HG03064 (cell line): ENCODE measurements at regions not wholly inside any gene's neighbourhood (a gene's known extent, or its start where the extent isn't known, plus 50 kb on each side); places are given as distances from the start of the nearest gene placed in this dataset.
"Not testable (repeated sequence)": the region's sequence is repeated elsewhere in the genome, so short reads cannot be mapped to it uniquely, and the experiment has no call there.

Experiments
- ATAC-seq: cut with Tn5 transposase; IDR thresholded peaks from one replicate; pipeline ENCODE4 v1.9.1; 2021; ENCODE audit warnings: low read depth; ENCODE audit not compliant: unreplicated experiment

GRCh38 chr5:74465724-74466123 lies 174.8 kb downstream of the ENC1 start:
- no peak for ATAC-seq

DNA sequence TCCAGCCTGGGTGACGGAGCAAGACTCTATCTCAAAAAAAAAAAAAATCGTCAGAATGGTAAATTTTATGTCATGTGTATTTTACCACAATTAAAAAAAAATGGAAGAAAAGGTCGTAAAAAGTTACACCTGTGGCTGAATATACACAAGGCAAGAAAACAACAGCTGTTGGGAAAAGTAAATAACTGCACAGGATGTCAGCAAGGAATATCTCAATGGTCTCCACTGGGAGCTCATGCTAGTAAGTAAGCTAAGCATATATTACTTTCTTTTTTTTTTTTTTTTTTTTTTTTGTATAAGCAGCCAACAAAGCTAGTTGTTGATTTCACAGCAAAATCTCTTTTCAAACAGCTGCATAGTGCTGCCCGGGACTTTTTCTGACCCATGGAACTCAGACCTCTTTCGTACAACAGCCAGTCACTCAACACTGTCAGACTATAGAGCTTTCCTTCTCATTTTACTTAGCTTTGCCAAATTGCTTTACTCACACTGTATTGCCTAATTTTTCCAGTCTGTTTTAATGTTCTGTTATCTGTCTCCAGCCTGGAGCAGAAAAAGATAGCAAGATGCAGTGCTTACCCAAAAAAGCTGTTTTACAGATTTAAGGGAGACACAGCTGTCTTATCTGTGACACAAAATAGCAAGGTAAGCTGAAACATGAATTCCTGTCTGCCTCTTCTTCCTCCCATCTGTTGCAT lies 175.9 kb downstream of the ENC1 start:
- ATAC-seq: no peak

DNA sequence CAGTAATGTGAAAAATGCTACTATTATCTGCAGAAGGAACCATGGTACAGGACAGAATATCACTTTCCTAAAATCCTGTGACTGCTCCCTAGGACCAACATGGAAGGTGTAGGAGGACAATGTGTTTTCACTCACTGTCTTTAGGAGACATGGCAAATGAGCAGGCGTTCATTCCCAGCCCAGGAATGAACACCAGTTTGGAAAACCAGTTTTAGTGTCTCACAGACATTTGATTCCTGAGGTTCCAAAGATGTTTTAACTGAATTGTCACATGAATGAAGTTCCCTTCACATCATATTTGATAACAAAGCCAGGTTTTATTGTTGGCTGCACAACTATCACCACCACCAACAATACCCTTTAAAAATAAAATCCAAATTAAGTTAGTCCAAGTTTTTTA lies 178.2 kb downstream of the ENC1 start:
- no peak for ATAC-seq

- no peak for ATAC-seq
Measured at GRCh38 chr5:74461251-74461650, 179.3 kb downstream of the ENC1 start.

DNA sequence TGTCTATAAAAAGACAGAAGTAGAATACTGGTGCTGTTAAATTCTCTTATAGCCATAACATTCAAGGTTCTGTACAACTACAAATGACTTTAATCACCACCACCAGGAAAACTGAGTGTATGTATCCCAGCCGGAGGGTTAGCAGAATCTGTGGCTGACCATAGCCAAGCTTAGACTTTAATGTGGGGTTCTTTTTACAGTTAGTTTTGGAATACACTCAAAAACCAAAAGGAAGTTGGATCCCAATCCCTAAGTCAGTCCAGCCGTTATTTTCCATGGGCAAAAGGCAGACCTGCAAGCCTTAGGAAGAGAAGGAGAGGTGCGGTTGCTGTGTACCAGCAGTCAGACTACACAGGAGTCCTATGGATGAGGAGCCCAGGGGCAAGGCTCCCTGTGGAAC lies 179.8 kb downstream of the ENC1 start:
- ATAC-seq: no peak

DNA sequence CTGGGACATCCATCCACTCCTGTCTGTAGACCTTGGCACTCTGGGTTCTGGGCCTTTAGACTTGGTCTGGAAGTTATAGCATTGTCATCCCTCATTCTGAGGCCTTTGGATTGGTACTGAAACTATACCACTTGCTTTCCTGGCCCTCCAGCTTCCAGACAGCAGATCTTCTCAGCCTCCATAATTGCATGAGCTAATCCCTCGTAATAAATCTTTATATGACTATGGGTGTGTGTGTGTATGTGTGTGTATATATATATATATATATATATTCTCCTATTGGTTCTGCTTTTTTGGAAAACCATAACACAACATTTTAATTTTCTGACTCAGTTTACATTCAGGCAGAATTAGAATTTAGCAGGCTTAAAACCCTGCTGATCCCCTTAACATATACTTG lies 180.5 kb downstream of the ENC1 start:
- ATAC-seq: no peak

DNA sequence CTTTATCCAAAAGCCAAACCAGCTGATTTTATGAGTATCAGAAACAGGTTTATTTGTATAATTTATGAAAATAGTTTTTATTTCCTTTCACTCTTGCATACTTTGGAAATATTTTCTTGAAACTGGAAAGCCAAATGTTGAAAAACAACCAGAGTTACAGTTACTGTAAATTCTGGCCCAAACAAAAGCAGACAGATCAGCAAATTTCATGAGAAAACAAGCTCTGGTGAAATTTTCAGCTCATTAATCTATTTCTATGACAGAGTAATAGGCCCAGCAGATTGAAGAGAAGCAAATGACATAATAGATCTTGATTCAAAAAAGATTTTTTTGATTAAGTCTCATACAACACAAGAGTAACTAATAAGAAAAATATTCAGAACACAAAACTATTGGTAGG lies 182.7 kb downstream of the ENC1 start:
- no peak for ATAC-seq

DNA sequence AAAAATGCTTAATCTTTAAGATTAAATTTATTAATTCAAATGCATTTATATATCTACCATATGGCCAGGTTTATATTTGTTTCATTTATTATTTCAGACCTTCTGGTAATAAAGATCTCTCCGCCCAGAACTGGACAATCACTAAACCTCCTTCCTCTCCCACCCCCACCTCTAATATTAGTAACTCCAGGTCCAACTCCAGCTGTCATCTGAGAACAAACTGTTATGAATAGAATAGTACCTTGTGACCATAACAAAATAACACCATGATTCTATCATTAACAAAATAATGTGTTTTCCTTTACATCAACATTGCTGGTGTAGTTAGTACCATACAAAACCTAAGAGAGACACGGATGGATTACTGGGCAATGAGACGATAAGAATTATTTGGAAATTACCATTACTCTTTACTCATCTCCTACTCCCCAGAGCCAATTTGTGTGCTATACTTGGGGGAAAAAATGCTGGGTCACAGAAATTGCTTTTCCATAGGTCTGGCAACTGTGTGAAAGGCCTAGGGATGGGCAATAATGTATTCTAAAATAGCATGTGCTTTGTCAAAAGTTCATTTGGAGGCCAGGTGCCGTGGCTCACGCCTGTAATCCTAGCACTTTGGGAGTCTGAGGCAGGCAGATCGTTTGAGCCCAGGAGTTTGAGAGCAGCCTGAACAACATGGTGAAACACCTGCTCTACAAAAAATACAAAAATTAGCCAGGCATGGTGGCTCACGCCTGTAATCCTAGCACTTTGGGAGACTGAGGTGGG lies 186.1 kb downstream of the ENC1 start:
- no peak for ATAC-seq

DNA sequence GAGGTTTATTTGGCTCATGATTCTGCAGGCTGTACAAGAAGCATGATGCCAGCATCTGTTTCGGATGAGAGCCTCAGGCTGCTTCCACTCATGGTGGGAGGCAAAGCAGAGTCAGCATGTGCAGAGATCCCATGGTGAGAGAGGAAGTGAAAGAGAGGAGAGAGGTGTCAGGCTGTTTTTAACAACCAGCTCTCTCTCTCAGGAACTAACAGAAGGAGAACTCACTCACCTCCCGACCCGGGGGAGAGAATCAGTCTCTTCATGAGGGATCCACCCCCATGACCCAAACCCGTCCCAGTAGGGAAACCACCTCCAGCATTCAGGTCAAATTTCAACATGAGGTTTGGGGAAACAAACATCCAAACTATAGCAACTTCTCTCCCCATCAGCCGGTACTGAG lies 187.7 kb downstream of the ENC1 start:
- ATAC-seq: no peak

DNA sequence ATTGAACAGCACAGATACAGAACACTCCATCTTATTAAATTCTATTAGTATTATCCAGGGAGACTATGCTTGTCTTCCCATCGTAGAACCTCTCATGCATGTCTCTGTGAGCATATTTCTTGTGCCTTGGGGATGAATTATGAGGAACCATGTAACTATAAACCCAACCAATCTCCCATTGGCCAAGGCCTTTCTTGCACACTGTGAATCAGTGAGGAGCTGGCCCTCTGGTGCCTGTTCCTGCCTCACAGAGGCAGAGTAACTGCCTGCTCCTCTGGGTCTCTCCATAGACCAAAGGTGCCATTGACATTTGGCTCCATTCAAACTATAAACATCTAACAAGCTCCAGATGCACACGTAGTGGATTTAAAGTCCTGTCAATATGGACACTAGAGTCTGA lies 190.4 kb downstream of the ENC1 start:
- ATAC-seq: no peak

DNA sequence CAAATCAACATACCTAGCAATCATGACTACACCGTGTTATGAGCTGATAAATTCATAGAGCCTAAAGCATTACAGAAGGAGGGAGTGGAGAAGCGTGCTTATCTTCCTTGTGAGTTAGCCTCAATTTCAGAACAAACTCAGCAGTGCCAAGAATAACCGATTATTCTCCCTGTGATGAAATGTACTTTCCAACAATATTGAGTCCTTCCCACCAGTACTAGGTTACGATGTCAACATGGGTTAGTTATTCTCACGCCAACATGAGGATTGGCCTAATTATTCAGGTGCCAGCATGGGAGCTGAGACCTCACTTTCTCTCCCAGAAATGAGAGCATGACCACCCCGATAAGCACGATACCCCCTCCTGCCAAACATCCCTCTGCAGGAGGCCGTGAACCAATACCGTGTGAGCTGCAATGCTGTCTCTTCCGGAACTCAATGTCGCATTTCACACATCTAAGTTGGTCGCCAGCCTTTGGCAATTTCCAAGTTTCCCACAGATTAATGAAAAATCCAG lies 193.7 kb downstream of the ENC1 start:
- ATAC-seq: no peak

- no peak for ATAC-seq
Measured at GRCh38 chr5:74442466-74442865, 198.1 kb downstream of the ENC1 start.

DNA sequence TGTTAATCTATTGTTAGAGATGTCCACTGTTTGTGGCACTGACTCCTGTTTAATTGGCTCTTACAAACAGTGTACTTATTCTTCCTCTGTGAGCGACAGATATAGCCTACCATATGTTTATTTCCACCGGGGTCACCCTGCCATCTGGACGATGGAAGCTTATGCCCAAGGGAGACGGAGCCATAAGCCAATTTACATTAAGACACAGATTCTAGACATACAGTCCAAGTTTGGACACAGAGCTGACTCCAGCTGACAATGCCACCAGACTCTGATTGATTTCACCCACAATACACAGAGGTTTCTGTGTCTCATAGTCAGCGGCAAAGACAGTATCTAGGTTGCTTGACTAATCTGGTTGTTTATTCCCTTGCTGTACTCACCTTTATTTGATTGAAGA lies 198.9 kb downstream of the ENC1 start:
- no peak for ATAC-seq

DNA sequence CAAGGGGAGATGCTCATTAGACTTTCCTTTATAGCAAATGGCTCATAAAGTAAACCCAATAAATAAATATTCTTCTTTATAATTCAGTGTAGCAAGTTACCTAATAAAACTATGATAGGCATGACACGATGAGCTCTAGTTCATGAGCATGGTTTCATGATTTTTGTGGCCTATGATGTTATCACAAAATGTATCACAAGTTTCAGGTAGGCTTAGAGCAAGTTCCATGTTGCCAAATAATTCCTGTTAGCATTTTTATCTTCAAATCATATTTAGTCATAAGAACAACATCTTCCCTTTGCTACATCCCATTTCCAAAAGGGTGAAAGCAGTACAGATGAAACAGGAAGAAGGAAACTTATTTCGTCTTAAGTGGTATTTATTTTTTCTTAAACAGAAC lies 200.2 kb downstream of the ENC1 start:
- no peak for ATAC-seq

GRCh38 chr5:74437870-74438269 lies 202.7 kb downstream of the ENC1 start:
- ATAC-seq: not testable (repeated sequence)

- no peak for ATAC-seq
Measured at GRCh38 chr5:74433896-74434829, 206.4 kb downstream of the ENC1 start.

- ATAC-seq: no peak
Measured at GRCh38 chr5:74433255-74433895, 207.2 kb downstream of the ENC1 start.

- ATAC-seq: no peak
Measured at GRCh38 chr5:74432721-74433120, 207.8 kb downstream of the ENC1 start.

DNA sequence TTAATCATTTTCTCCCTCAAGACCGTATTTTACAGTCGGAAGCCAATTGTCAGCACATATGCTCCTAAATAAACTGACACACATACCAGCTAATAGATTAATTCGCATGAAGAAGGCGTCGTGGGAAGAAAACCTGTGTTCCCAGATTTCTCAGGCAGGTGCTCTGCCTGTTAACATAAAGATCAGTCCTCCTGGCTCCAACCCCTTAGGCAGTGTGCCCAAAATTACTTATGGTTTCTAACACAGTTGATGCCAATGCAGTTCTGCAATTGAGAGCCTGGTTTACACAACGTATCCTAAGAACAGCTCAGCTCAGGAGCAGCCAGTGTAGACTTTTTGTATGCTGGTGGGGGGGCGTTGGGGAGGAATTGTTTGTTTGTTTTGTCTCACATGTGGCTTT lies 208.3 kb downstream of the ENC1 start:
- no peak for ATAC-seq

DNA sequence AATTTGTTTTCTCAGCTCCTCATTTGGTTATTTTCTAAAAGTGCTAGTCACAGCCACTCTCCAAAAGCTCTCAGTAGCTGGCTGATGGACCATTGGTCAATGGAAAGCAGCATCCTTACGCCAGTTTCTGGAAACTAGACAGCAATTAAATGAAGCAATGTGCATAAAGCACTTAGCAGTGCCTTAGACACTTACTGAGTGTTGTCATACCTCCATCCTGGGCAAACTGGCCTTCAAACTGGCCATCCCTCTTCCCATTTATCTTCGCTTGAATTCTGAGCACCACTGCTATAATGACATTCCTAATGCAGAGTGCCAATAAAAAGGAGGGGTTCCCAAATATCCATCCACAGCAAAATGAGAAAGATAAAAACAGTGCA lies 209.2 kb downstream of the ENC1 start:
- ATAC-seq: no peak
